Muscle of leg (tissue), 3 donors: ENCODE measurements at regions not wholly inside any gene's neighbourhood (a gene's known extent, or its start where the extent isn't known, plus 50 kb on each side); places are given as distances from the start of the nearest gene placed in this dataset.
"Not testable (repeated sequence)": the region's sequence is repeated elsewhere in the genome, so short reads cannot be mapped to it uniquely, and the experiment has no call there.

Experiments used
- DNase-seq: peaks from one replicate; pipeline ENCODE4 v3.0.0; 2013
- H3K27ac ChIP-seq: one replicate; pipeline ENCODE4 v1.5.1; 2013; ENCODE audit warnings: mild to moderate bottlenecking, low read length, control low read depth
- H3K27me3 ChIP-seq: one replicate; pipeline ENCODE4 v1.6.1; 2013; ENCODE audit warnings: low read length; ENCODE audit not compliant: control insufficient read depth, insufficient read depth
- H3K36me3 ChIP-seq: one replicate; pipeline ENCODE4 v1.6.1; 2013; ENCODE audit warnings: low read length; ENCODE audit not compliant: control insufficient read depth, insufficient read depth
- H3K4me1 ChIP-seq: one replicate; pipeline ENCODE4 v1.6.1; 2013; ENCODE audit warnings: low read length; ENCODE audit not compliant: control insufficient read depth, insufficient read depth
- H3K4me3 ChIP-seq: one replicate; pipeline ENCODE4 v1.5.1; 2013; ENCODE audit warnings: low read length, control low read depth
- H3K9me3 ChIP-seq: replicated peaks from 2 replicates; pipeline ENCODE4 v1.6.1; 2013; ENCODE audit warnings: low read depth, low read length; ENCODE audit not compliant: control insufficient read depth
- WGBS: methylation state at CpG from one replicate; pipeline ENCODE4 v1.1.5; 2013; ENCODE audit warnings: missing lambda C conversion rate; ENCODE audit not compliant: insufficient coverage; 5-methylcytosine and 5-hydroxymethylcytosine counted together

GRCh38 chr6:131478740-131479211 is 94.2 kb upstream of the ARG1 start:
- not testable (repeated sequence) for H3K4me3 ChIP-seq, H3K27me3 ChIP-seq, H3K36me3 ChIP-seq, H3K9me3 ChIP-seq, H3K27ac ChIP-seq, DNase-seq, H3K4me1 ChIP-seq
- WGBS: 27% methylated on average over 3 of the region's 6 CpGs

GRCh38 chr6:131486608-131487007 is 86.4 kb upstream of the ARG1 start:
- no peaks in the 10 kb centered on the region for H3K36me3 ChIP-seq
- H3K27ac ChIP-seq: no peak overlapping the region
- no peaks in the 10 kb centered on the region for H3K4me1 ChIP-seq
- H3K27me3 ChIP-seq: no peaks in the 10 kb centered on the region
- WGBS: no CpG with 5 or more reads among the region's 2 CpGs
- DNase-seq: no peak
- H3K9me3 ChIP-seq: no peaks in the 10 kb centered on the region
- no peak overlapping the region for H3K4me3 ChIP-seq

DNA sequence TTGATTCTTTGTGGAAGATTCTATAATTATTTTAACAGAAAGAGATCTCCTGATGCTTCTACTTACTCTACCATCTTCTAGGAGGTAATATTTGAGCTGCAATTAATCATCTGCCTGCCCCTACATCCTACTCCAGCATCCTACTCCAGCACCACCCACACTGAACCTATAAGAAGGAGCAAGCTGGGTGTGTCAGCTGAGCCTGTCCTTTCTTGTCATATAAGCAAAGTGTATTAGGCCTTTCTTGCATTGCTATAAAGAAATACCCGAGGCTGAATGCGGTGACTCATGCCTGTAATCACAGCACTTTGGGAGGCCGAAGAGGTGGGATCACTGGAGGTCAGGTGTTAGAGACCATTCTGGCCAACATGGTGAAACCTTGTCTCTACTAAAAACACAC is 84.2 kb upstream of the ARG1 start:
- Histone ChIP-seq H3K9me3 (no peaks in the 10 kb centered on the region), H3K4me1 (no peaks in the 10 kb centered on the region), H3K36me3 (no peaks in the 10 kb centered on the region), H3K27me3 (no peaks in the 10 kb centered on the region), H3K4me3 (no peak overlapping the region), H3K27ac (no peak overlapping the region)
- no peak for DNase-seq
- WGBS: 80% methylated on average over 1 of the region's 3 CpGs

DNA sequence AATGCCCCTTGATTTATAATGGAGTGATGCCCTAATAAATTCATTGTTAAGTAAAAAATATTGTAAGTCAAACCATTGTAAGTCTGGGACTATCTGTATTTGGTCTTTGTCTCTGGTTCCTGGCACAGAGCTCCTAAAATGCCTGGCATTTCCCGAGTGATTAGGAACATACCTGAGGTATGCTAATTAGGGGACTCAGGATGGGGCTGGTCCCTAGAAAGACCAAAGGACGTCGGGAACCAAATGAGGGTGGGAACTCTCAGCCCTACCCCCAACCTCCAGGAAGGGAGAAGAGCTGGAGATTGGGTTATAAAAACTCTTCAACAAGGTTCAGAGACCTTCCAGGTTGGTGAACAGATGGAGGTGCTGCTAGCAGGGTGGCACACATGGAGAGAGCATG is 82.6 kb upstream of the ARG1 start:
- no peaks in the 10 kb centered on the region for H3K27me3 ChIP-seq
- H3K27ac ChIP-seq: no peak overlapping the region
- no peaks in the 10 kb centered on the region for H3K9me3 ChIP-seq
- no peaks in the 10 kb centered on the region for H3K4me1 ChIP-seq
- no peak for DNase-seq
- H3K4me3 ChIP-seq: no peak overlapping the region
- WGBS: 24% methylated on average over 3 of the region's 3 CpGs
- no peaks in the 10 kb centered on the region for H3K36me3 ChIP-seq

GRCh38 chr6:131492932-131493573 is 80.0 kb upstream of the ARG1 start:
- no peaks in the 10 kb centered on the region for H3K27me3 ChIP-seq
- no peaks in the 10 kb centered on the region for H3K9me3 ChIP-seq
- H3K36me3 ChIP-seq: no peaks in the 10 kb centered on the region
- H3K4me3 ChIP-seq: no peak overlapping the region
- 80% methylated on average over 3 of the region's 4 CpGs for WGBS
- no peaks in the 10 kb centered on the region for H3K4me1 ChIP-seq
- no peak overlapping the region for H3K27ac ChIP-seq
- peak; percentile 23 for DNase-seq

DNA sequence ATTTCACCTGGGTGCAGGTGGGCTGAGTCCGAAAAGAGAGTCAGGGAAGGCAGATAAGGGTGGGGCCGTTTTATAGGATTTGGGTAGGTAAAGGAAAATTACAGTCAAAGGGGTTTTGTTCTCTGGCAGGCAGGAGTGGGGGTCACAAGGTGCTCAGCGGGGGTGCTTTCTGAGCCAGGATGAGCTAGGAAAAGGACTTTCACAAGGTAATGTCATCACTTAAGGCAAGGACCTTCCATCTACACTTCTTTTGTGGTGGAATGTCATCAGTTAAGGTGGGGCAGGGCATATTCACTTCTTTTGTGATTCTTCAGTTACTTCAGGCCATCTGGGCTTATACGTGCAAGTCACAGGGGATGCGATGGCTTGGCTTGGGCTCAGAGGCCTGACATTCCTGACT is 68.6 kb upstream of the ARG1 start:
- WGBS: 100% methylated on average over 2 of the region's 5 CpGs
- H3K27me3 ChIP-seq: not testable (repeated sequence)

DNA sequence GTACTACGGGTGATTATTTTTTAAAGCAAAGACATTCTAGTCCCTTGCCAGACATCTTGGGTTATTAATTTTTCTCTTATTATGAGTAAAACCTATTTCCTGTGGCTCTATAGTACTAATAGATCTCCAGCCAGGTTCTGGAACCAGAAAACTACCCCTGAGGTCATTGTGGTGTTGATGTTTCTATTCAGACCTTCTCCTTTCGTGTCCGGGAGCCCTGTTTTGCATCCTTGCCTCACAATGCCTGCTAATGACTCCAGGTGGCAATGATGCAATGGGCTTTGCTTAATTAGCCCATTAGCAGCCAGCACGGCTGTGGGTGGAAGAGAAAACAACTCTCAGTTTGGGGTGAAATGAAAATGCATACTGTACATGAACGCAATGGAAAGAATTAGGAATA is 62.9 kb upstream of the ARG1 start:
- H3K36me3 ChIP-seq: no peaks in the 10 kb centered on the region
- H3K27me3 ChIP-seq: no peaks in the 10 kb centered on the region
- no peaks in the 10 kb centered on the region for H3K9me3 ChIP-seq
- H3K4me3 ChIP-seq: no peak overlapping the region
- DNase-seq: no peak
- no peaks in the 10 kb centered on the region for H3K4me1 ChIP-seq
- no peak overlapping the region for H3K27ac ChIP-seq
- 57% methylated on average over 3 of the region's 5 CpGs for WGBS

More for the DNA sequence above, 68.6 kb upstream of the ARG1 start:
- H3K4me3 ChIP-seq, H3K4me1 ChIP-seq, H3K36me3 ChIP-seq, H3K27ac ChIP-seq, DNase-seq, H3K9me3 ChIP-seq: not testable (repeated sequence)

DNA sequence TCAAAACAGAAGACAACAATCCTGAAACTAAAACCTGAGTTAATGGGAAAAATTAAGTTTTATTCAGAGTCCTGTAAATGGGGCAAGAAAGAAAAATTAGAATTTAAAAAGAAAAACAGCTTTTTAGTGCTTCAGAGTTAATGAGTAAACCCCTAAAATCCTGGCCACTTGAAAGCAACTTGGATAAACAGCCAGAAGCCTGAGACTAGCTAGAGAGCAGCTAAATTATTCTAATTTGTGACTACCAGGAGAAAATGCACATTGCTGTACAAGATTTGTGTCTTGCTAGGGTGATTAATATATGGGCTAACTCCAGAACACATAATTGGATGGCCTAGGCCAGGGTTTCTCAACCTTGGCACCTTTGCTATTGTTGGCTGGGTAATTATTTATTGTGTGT is 62.4 kb upstream of the ARG1 start:
- DNase-seq: no peak
- no peaks in the 10 kb centered on the region for H3K36me3 ChIP-seq
- H3K4me3 ChIP-seq: no peak overlapping the region
- no peaks in the 10 kb centered on the region for H3K27me3 ChIP-seq
- H3K27ac ChIP-seq: no peak overlapping the region
- no peaks in the 10 kb centered on the region for H3K9me3 ChIP-seq
- no peaks in the 10 kb centered on the region for H3K4me1 ChIP-seq

- Histone ChIP-seq H3K4me3 (no peak overlapping the region), H3K27me3 (no peaks in the 10 kb centered on the region), H3K27ac (no peak overlapping the region), H3K36me3 (no peaks in the 10 kb centered on the region), H3K4me1 (no peaks in the 10 kb centered on the region), H3K9me3 (no peaks in the 10 kb centered on the region)
- DNase-seq: peak; percentile 20
- 60% methylated on average over 2 of the region's 2 CpGs for WGBS
These were observed 53.2 kb upstream of the ARG1 start for GRCh38 chr6:131519670-131520436.
